ENCODE measurements at regions not wholly inside any gene's neighbourhood (a gene's known extent, or its start where the extent isn't known, plus 50 kb on each side); places are given as distances from the start of the nearest gene placed in this dataset.
"Not testable (repeated sequence)": the region's sequence is repeated elsewhere in the genome, so short reads cannot be mapped to it uniquely, and the experiment has no call there.

DNA sequence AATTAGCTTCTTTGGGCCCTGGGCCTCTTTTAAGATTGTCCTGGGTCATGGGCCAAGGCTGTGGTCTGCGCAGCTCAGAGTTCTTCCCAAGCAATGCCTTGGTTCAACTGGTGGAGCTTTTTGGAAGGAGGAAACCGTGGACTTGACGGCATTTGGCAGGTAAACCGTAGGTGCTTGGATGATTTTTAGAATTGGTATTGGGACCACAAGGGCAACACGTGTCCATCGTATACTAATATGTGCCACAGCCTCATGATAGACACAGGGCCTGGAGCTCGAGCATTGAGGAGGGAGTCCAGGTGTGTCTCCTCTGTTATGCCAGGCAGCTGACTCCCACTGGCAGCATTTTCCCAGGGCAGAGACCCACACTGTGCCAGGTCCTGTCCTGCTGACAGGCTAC, 120.9 kb upstream of the PITX1 start:
- no peak for DNase-seq

DNA sequence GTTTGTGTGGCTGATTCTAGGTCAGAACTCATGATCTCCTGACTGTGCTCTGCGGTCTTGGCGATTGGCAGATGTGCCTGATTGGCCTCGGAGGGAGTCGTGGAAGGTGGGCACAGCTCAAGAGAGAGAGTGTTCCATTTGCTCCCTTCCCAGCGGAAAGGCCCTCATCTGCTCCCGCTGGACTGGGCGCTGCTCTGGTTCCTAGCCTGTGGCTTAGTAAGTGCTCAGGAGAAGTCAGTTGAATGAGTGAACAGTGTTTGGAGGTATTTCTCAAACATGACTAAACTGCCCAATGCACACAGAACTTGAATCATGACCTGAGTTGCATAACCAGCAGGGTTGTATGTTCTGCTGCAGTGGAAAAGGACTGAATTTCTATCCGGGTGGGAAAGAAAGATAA, 120.2 kb upstream of the PITX1 start:
- no peak for DNase-seq

DNA sequence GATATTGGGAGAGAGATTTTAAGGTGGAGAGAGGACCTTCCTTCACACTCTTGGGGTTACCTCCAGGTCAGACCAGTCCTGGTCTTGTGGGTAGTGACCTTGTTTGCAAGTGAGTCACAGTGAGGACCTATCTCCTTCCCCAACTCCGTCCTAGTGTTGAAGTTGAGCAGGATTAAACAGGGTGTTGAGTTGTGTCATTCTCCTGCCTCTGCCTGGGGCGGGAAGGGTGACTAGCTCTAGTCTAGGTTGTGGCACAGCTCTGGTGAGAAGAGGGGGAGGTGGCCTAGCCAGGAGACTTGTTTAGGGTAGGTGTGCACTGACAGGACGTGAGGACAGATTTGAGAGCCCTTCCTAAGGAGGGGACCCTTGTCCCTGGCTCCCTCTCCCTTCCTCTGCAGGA, 119.6 kb upstream of the PITX1 start:
- no peak for DNase-seq

DNA sequence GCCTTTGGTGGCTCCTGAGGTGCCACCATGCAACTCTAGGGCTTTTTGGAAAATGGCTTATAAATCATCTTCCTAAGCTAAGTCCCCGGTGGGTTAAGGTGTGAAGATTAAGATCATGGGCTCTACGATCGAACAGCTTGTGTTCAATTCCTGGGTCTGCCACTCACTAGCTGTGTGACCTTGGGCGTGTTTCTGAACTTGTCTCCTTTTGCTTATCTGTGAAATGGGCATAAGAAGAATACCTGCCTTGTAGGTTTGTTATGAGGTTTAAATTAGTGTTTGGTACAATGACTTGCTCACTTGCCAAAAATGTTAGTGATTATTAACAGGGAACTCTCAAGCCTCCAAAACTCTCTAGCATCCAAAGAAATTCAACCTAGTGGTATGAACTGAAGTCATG, 119.2 kb upstream of the PITX1 start:
- DNase-seq = no peak

DNA sequence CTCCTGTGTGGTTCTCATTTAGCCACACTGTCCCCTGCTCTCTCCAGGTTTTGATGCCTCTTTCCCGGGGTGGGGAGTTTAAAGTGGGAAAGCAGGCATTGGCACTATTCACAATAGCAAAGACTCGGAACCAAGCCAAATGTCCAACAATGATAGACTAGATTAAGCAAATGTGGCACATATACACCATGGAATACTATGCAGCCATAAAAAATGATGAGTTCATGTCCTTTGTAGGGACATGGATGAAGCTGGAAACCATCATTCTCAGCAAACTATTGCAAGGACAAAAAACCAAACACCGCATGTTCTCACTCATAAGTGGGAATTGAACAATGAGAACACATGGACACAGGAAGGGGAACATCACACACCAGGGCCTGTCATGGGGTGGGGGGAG, 117.6 kb upstream of the PITX1 start:
- DNase-seq = not testable (repeated sequence)

DNA sequence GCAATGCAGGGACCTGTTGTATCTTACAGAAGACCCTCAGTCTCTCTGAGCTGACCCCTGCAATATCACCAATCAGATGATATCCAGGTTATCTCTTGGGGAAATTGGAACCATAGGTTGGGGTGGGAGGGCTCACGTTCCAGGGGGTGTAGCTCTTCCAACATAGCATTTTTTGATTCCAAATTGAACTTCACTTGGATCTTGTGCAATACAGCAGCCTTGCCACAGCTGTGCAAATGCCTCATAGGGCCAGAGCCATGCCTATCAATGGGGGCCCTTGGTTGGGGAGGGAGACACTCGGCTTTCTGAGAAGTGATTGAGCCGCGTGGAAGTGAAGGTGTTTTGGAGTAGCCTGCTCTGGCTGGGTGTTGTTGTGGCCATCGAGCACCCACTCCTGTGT, 117.2 kb upstream of the PITX1 start:
- no peak for DNase-seq

DNA sequence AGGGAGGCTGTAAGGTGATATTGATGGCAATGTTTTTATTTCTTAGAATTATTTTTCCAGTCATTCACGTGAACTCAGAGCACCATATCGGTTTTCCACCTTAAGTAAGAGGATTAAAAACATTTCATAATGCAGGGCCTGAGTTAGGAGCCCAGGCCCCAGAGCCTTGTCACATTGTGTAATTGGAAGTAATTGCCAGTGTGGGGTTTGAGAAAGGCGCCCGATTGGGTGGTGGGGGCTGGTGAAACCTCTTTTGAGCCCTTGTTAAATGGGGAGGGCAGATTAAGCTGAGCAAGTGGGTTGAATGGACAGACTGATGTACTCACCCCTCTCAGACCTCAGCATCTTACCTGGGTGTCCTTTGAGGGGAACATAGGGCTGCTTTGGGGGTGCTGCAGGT, 116.7 kb upstream of the PITX1 start:
- DNase-seq = no peak

DNA sequence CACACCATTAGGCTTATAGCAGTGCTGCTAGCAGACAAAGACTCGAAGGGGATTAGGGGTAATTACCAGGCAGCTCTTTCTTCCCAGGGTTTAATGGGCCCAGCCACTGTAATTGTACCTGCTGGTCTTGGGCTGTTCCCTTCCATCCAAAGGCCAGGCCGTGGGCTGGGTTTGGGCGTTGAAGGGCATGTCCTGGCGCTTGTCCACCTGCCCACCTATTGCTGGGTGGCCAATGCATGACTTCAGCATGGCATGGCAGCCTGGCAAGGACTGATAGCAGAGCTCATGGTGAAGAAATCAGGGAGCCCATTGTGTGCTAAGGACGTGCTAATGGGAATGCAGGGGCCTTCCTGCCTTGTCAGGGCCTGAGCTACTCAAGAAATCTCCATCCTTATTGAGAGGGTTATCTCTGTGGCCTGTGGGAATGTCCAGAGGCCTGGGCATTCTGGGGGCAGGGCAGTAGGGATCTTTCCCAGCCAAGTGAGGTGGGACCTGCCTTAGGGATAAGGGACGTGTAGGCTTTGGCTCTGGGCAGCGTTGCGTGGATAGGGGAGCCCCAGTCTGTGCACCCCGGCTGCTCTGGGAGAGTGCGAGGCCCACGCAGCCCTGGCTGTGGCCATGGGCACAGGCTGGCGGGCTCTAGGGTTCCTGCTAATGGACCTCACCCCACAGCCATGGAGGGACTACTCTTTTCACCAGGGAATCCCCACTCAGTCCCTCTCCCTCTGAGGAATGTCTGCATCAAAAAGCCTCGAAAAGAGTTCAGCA, 116.1 kb upstream of the PITX1 start:
- no peak for DNase-seq

DNA sequence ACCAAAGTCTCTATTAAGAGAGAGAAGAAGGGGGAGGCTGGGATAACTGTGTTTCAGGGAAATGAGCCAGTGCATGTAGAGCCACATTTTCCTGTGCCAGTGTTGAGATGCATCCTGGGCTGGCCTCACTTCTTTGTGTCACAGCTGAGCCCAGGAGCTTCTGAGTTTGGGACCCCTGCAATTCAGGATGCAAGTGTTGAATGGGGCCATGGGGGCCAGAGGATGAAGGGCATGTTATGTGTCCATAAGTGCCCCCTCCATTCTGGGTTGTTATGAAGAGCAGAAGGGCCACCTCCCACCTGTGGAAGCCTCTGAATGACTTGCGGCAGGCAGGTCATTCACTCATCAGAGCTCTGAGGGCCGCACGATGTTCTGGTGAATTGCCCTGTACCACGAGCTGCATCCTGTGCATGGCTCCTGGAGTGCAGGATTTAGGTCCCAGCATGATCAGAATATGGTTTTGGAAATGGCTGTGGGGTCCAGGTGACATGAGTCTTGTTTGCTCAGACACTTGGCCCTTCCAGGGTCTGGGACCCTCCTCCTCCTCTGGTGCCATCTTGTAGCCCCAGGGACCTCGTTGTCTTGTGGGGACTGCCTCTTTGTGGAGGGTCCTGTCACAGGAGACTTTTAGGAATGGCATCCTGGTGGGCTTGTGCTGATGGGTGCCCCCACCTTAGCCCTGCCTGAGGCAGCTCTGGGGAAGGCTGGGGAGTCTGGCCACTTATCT, 115.4 kb upstream of the PITX1 start:
- DNase-seq = no peak

DNA sequence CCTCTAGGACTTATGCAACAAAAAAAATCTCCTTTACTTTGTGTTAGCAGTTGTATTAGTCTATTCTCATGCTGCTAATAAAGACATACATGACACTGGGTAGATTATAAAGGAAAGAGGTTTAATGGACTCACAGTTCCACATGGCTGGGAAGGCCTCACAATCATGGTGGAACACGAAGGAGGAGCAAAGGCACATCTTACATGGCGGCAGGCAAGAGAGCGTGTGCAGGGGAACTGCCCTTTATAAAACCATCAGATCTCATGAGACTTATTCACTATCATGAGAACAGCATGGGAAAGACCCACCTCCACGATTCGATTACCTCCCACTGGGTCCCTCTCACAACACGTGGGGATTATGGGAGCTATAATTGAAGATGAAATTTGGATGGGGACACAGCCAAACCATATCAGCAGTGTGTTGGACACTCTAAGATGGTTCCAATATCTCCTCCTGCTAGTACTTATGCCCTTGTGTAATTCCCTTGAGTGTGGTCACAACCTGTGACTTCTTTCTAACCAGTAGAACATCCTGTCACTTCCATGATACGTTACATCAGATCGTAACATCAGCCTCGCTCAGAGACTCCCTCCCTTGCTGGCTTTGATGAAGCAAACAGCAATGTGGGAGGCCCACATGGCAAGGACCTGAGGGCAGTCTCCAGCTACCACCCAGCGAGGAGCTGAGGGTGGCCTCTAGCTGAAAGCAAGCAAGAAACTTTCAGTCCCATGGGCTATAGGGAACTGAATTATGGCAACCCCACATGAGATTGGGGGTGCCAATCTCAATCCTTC, 113.5 kb upstream of the PITX1 start:
- DNase-seq = no peak

DNA sequence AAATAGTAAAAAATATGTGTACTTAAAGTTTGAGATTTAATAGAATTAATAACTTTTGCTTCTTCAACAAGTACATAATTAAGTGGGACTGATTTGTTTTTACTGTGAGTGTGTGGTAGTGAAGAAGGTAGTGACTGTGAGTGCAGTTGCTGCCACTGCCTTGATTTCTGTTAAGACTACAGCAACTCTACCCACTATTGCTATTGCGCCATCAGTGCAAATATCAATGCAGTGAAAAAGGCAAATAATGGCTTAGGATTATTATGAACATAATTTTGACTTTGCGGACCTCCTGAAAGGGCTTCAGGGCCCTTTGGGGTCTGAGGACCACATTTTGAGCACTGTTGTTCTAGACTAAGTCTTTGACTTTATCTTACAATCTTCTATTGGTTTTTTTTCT, 112.0 kb upstream of the PITX1 start:
- no peak for DNase-seq

DNA sequence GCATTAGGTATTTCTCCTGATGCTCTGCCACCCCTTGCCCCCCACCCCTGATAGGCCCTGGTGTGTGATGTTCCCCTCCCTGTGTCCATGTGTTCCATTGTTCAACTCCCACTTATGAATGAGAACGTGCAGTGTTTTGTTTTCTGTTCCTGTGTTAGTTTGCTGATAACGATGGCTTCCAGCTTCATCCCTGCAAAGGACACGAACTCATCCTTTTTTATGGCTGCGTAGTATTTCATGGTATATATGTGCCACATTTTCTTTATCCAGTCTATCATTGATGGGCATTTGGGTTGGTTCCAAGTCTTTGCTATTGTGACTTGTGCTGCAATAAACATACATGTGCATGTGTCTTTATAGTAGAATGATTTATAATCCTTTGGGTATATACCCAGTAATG, 109.7 kb upstream of the PITX1 start:
- DNase-seq = not testable (repeated sequence)

DNA sequence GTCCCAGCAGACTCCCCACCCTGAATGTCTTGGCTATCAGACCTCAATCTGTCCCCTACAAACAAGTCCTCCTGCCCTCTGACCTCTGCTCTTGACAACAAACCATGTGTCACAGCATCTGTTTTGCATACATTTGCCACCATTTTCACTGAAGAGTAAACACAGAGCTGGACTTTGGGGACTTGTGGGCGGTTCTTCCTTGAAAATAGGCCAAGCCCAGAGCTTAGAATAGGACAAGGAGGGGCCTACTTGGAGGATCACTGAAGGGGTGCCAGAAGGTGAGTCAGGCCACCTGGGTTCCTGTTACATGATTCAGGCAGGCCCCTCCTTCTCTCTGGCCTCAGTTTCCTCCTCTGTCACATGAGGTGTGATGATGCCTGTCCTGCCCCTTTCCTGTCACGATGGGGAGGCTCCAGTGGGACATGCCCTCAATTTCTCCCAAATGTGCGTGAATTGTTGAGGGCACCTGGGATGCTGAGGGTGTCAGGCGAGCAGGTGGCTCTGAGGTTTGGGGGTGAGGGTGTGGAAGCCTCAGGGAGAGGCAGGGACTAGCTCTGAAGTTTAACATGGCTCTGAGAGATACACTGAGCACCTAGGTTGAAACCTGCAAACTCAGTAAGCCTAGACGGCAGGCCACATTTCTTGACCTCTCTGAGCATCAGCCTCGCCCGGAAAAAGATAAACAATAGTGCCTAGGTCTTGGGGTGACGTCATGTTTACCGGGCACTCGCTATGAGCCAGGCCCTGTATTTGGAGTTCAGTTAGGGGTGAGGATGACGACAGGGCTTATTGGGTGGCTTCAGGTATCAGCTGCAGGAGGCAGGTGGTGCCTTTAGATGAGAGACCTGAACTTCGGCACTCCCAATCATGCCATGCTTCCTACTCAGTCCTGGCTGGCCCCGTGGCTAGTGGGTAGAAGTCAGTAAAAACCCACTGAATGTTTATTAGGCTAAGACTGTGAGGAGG, 107.6 kb upstream of the PITX1 start:
- DNase-seq = no peak

DNA sequence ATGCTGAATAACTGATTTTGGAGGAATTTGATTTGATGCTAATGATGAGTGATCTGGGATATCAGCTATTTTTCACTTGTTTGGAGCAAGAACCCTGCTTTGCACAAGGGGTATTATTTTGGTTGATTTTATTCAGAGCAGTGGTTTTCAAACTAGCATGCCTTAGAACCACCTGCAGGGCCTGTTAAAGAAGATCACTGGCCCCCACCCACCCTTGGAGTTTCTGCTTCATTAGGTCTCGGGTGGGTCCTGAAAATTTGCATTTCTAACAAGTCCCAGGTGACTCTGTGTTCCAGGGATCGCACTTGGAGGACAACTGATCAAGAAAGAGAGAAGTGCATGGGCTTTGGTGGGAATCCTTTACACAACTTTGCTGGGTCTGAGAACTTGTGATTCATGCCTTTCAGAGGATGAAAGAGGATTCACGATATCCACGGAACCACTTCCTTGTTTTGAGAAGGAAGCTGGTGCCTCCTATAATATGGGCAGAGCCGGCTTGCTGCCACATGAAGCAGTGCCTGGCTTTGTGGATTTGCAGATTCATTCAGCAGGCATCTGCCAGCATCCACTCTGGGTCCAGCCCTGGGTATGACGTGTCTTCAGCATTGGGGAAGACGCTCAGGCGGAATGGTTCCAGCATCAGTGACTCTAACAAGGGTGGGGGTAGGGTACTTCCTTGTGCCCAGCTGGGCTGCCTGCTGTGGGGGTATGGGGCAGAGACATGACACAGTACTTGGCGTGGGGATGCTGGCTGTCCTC, 106.6 kb upstream of the PITX1 start:
- peak; percentile 12 for DNase-seq

DNA sequence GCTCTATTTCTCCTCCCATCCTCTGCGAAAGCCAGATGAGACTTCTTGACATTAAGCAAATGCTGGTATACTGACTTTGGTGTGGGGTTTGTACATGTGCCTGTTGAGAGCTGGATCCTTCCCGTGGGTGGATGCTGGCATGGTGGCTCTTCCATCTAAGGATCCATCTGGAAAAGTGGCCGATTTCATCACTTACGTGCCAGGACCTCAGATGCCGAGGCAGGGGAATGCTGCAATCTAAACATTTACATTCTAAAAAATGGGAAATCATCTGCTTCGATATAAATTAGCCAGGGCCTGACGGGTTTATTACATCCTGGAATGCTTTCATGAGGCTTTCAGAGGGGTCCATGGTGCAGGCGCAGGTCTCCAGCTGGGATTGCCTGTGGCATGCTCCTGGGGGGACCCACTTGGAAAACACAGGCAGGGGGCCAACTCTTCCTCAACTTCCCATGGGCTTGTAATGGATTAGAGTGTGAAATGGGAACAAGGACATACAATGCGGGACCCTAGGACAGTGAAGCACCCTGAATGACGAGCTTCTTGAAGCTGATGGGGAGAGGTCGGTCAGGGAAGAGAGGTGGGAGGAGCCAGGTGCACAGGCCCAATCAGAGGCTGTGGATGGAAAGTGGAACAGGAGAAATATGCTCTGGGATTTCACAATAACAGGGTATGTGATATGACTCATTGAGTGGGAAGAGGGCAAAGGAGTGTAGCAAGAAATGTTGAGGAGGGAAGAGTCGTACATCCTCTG, 105.5 kb upstream of the PITX1 start:
- no peak for DNase-seq

DNA sequence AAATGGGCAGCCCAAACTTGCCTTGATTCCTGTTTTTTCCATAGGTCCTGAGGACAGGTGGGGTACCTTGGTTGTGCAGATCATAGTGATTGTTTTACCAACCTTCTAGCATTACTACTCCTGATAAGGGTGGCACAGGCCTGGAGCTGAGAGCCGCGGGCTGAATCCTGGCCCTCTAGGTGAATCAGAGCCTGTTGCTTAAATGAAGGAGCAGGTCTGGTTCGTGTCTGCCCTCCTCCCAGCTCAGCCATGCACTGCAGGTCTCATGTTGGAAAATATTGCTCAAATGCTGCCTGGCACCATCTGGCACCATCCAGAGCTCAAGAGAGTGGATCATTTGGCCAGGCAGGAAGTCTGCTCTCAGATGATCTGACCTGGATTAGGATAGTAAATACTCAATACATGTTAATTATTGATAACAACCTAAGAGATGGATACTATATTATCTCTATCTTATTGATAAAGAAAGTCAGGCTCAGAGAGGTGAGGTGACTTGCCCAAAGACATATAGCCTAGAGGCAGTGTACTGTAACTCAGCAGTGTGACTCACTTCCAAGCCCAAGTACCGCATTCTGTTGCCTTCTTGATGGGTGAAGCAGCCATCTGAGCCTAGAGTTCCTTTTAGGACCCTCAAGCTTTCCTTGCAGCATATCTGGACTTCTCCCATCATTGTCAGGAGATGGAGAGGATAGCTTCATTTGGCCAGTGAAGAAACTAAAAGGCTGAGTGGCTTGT, 104.3 kb upstream of the PITX1 start:
- no peak for DNase-seq

DNA sequence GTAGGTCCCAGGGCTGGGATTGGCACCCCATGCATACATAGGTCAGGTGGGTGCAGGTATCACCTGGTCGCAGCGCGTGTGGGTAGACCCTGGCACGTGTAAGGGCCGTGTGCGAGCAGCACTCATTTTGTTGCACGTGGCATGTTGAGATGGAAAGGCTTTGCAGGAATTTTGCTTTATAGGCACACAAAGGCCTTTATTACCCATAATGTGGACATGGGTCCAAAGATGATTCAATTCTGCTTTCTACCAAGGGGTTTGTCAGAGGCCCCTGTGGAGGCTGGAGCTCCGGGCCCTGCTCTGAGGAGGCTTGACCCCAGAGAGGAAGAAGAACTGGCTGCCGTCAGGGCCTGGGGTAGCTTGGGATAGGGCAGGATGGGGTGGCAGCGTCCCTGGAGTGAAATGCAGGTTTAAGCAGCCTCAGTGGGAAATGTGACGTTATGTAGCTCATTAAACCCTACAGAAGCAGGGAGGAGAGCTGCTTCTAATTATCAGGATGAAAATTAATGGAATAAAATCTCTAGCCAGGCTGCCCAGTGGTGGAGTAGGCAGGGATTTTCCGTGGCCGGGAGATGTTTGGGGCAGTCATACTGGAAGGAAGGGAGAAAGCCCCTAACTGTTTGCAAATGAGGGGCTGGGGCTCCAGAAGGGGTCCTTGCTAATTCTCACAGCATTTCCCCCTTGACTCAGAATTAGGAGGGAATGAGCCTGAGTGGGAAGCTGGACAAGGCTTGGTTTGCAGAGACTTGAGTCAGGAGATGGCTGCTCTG, 103.3 kb upstream of the PITX1 start:
- no peak for DNase-seq

DNA sequence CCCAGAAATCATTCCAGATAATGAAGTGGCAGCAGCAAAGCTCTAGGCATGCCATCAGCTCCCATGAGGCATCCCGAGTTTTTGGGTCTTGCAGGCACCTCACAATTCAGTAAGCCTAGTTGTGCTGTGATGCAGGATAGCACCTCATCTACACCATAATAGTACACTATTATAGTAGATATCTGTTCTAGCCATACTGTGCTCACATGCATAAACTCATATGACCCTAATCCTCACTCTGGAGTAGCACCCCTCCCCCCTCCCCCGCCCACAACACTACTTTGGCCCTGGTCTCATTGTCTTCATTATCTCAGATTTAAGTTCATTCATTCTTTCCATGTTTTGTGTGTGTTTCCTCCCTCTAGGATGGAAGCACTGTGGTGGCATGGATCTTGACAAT, 102.5 kb upstream of the PITX1 start:
- DNase-seq = no peak

DNA sequence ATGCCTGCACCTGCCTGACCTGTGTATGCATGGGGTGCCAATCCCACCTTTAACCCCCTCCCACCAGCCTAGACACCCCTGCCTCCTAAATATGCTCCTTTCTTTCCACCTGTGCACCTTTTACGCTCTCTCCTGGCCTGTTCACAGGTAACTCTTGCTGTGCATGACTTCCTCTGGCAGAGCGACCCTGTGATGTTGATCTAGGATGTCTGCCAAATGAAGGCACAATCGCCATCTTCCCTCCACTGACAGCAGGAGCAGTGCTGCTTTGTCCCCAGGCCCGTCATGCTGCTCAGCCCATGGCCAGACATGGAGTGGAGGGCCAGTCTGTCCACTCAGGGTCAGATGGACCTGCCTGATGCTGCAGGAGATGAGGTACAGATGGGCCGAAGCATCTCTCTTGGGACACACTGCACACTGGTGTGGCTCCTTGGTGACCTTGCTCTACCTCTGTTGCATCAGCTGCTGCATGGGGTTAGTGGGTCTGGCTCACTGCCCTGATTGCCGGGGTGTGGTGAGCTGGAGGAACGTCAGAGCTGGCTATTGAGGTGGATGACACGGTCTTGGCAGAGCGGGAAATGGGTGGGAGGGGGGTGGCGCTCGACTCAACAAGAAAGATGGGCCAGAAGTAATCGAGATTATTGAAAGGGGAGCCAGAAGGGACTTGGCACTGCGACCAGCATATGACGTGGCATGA, 101.7 kb upstream of the PITX1 start:
- no peak for DNase-seq

Measured in CD4-positive, alpha-beta T cell treated with Interleukin-21 for 1 hour (primary cell).